ENCODE measurements at regions not wholly inside any gene's neighbourhood (a gene's known extent, or its start where the extent isn't known, plus 50 kb on each side); places are given as distances from the start of the nearest gene placed in this dataset.

DNA sequence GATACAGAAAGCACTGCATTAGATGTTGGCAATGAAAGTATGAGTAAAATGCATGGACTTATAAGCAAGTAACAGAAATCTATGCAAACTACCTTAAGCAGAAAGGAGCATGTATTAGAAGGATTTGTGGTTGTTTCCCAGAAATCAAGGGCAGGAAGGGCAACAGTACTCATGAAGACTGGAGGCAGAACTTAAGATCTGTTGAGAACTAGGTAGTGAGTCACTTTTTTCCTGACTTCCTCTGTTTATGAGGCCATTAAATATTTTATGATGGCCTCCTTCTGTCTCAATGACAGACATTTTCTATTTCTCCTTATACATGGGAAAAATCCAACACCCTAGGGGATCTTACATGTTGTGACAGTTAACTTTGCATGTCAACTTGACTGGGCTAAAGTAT is 398.2 kb downstream of the MID1IP1 start:
- Histone ChIP-seq H3K4me2 (ENCODE audit: insufficient read depth, insufficient read length, low read length) (no peak overlapping the region), H4K20me1 (ENCODE audit: control insufficient read depth, insufficient read depth, insufficient read length) (no peaks in the 10 kb centered on the region), H3K18ac (ENCODE audit: insufficient read length, low read depth, low read length) (no peak overlapping the region), H3K4me1 (ENCODE audit: insufficient read depth, low read length) (peaks cover 4% of the 10 kb centered on the region; the same call in 1 of the 2 replicates), H3K79me1 (ENCODE audit: insufficient read depth, low read depth, low read length, poor library complexity, severe bottlenecking) (no peaks in the 10 kb centered on the region), H3K23ac (ENCODE audit: insufficient read length, low read depth, low read length) (no peak overlapping the region), H3K14ac (ENCODE audit: insufficient read depth, low read length) (no peak overlapping the region), H2AFZ (ENCODE audit: low read length) (no peak overlapping the region), H4K8ac (replicated peaks; ENCODE audit: insufficient read length, low read depth, low read length) (no peak overlapping the region), H3K9me3 (ENCODE audit: control insufficient read depth, low read depth, low read length) (no peaks in the 10 kb centered on the region), H3K79me2 (ENCODE audit: insufficient read depth, low read length) (no peaks in the 10 kb centered on the region), H4K91ac (ENCODE audit: insufficient read length, low read depth, low read length) (no peak overlapping the region), H4K5ac (ENCODE audit: insufficient read length, low read depth, low read length) (no peak overlapping the region), H3K27ac (ENCODE audit: insufficient read length, low read depth, low read length) (no peak overlapping the region), H2BK5ac (ENCODE audit: insufficient read length, low read length) (no peak overlapping the region), H2BK12ac (ENCODE audit: insufficient read length, low read depth, low read length) (no peak overlapping the region), H3K23me2 (ENCODE audit: insufficient read length, low read depth, low read length, poor library complexity, severe bottlenecking) (no peaks in the 10 kb centered on the region), H3K9ac (ENCODE audit: extremely low read depth, insufficient read length, low read length) (no peak overlapping the region), H2BK120ac (ENCODE audit: low read depth, low read length, poor library complexity, severe bottlenecking) (no peak overlapping the region), H3K4ac (ENCODE audit: low read depth, low read length) (no peak overlapping the region), H2BK15ac (ENCODE audit: low read depth, low read length) (no peak overlapping the region), H3K27me3 (ENCODE audit: insufficient read depth, low read length) (no peaks in the 10 kb centered on the region), H2BK20ac (ENCODE audit: low read depth, low read length, poor library complexity, severe bottlenecking) (no peak overlapping the region), H3K56ac (ENCODE audit: insufficient read length, low read depth, low read length) (no peak overlapping the region), H2AK5ac (ENCODE audit: insufficient read length, low read length) (no peak overlapping the region), H3T11ph (ENCODE audit: low read length) (no peak overlapping the region)
- peaks cover 0 to 2% (median 0%) of the 10 kb centered on the region in 3 experiments; a peak in 1 of 7 replicates for H3K36me3 Mint-ChIP-seq (ENCODE audit: insufficient read depth in 1 of 3, low read depth in 3 of 3)
- H3K9me3 Mint-ChIP-seq, result peaks cover 59 to 74% of the 10 kb centered on the region in 2 experiments
- peaks cover 14 to 22% of the 10 kb centered on the region in 2 experiments for H3K4me1 Mint-ChIP-seq
- H3K4me3 Mint-ChIP-seq, result no peak overlapping the region
- H3K27ac Mint-ChIP-seq, result no peak overlapping the region
- DNase-seq, result no peak
- TF ChIP-seq CTCF (conservative IDR thresholded peaks at IDR 0.05), result no peak
- H3K27me3 Mint-ChIP-seq (ENCODE audit: low read depth), result peaks cover 5% of the 10 kb centered on the region

All from H9 (cell line).